Immature natural killer cell (primary cell): ENCODE measurements at regions not wholly inside any gene's neighbourhood (a gene's known extent, or its start where the extent isn't known, plus 50 kb on each side); places are given as distances from the start of the nearest gene placed in this dataset.

ENCODE experiments used
- DNase-seq, 3 donors: peaks; one replicate each; pipeline ENCODE4 v3.0.0; 2022; ENCODE audit warnings: mixed read lengths in 1 of 3
- H3K27ac Mint-ChIP-seq, 6 donors: one replicate each; pipeline ENCODE4 v1.8.0; 2020; ENCODE audit warnings: mixed read lengths in 6 of 6, mild to moderate bottlenecking in 5 of 6, inconsistent platforms in 4 of 6, moderate library complexity in 3 of 6
- H3K27me3 Mint-ChIP-seq, 3 donors: one replicate each; pipeline ENCODE4 v1.8.0; 2020 to 2021; ENCODE audit warnings: low read depth in 3 of 3, mild to moderate bottlenecking in 3 of 3, mixed read lengths in 3 of 3, moderate library complexity in 3 of 3, inconsistent platforms in 1 of 3
- H3K36me3 Mint-ChIP-seq, 3 donors: one replicate each; pipeline ENCODE4 v1.8.0; 2020; ENCODE audit warnings: mixed read lengths in 3 of 3, inconsistent platforms in 2 of 3, mild to moderate bottlenecking in 2 of 3
- H3K4me1 Mint-ChIP-seq, 2 donors: one replicate each; pipeline ENCODE4 v1.8.0; 2020; ENCODE audit warnings: inconsistent platforms in 2 of 2, mild to moderate bottlenecking in 2 of 2, mixed read lengths in 2 of 2, moderate library complexity in 1 of 2
- H3K4me3 Mint-ChIP-seq, 5 donors: one replicate each; pipeline ENCODE4 v1.8.0; 2020; ENCODE audit warnings: mild to moderate bottlenecking in 5 of 5, mixed read lengths in 5 of 5, inconsistent platforms in 3 of 5, moderate library complexity in 3 of 5
- H3K9me3 Mint-ChIP-seq, 6 donors: one replicate each; pipeline ENCODE4 v1.8.0; 2020; ENCODE audit warnings: mild to moderate bottlenecking in 6 of 6, mixed read lengths in 6 of 6, inconsistent platforms in 4 of 6, moderate library complexity in 3 of 6

GRCh38 chr1:209421978-209422680, 161.4 kb upstream of the CAMK1G start:
- no peak for DNase-seq
- no peak overlapping the region for H3K4me3 Mint-ChIP-seq
- H3K36me3 Mint-ChIP-seq: no peaks in the 10 kb centered on the region
- H3K27ac Mint-ChIP-seq: no peak overlapping the region
- peaks cover 0 to 11% (median 0%) of the 10 kb centered on the region in 3 donors for H3K27me3 Mint-ChIP-seq
- peaks cover 0 to 6% of the 10 kb centered on the region in 2 donors for H3K4me1 Mint-ChIP-seq
- H3K9me3 Mint-ChIP-seq: no peaks in the 10 kb centered on the region

DNA sequence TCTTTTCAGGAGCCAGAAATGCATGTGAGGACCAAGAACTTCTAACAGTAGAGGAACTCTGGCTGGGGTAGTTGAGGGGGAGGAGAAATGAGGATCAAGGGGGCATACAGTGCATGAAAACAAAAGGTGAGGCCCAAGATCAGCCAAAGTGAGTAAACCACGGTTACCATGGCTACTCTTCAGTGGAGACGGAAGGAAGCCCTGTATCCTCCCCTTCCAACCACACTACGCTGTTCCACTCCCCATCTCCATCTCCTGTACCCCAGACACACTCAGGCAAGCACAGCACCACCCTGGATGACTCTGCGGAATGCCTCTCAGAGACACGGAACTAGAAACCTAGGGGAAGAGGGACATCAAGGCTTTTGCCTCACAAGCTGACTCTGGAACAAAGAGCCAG, 157.6 kb upstream of the CAMK1G start:
- Mint-ChIP-seq H3K27ac (no peak overlapping the region), H3K9me3 (no peaks in the 10 kb centered on the region), H3K36me3 (no peaks in the 10 kb centered on the region), H3K4me1 (peaks cover 0 to 6% of the 10 kb centered on the region in 2 donors), H3K27me3 (peaks cover 0 to 10% (median 3%) of the 10 kb centered on the region in 3 donors), H3K4me3 (no peak overlapping the region)
- no peak for DNase-seq

- Mint-ChIP-seq H3K27me3 (peaks cover 3 to 12% (median 3%) of the 10 kb centered on the region in 3 donors), H3K4me3 (no peak overlapping the region)
Measured at GRCh38 chr1:209427277-209427676, 156.2 kb upstream of the CAMK1G start.

DNA sequence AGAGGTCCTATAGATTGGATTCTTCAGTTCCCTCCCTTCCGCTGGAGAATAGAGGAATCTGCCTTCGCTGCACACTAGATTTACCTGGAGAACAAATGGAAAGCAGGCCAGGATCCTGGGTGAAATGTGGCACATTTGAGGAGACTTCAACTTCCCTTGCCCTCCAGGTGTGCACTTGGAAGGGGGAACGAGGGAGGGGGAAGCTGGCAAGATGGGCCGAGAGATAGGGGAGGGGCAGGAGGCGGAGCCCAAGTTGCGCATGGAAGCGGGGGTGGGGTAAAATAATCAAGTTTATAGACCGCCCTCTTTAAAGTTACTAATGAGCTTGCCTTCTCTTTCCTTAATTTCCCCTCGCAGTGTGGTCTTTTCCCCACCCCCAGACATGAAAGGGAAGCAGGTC, 155.7 kb upstream of the CAMK1G start:
- no peaks in the 10 kb centered on the region for H3K9me3 Mint-ChIP-seq
- H3K27me3 Mint-ChIP-seq: peaks cover 3 to 9% (median 3%) of the 10 kb centered on the region in 3 donors
- H3K4me3 Mint-ChIP-seq: no peak overlapping the region
- peaks cover 0 to 6% of the 10 kb centered on the region in 2 donors for H3K4me1 Mint-ChIP-seq
- no peaks in the 10 kb centered on the region for H3K36me3 Mint-ChIP-seq
- DNase-seq: no peak
- H3K27ac Mint-ChIP-seq: no peak overlapping the region

More at GRCh38 chr1:209427277-209427676, 156.2 kb upstream of the CAMK1G start:
- Mint-ChIP-seq H3K4me1 (peaks cover 0 to 6% of the 10 kb centered on the region in 2 donors), H3K36me3 (no peaks in the 10 kb centered on the region), H3K9me3 (no peaks in the 10 kb centered on the region), H3K27ac (no peak overlapping the region)
- no peak for DNase-seq

GRCh38 chr1:209428241-209428921, 155.1 kb upstream of the CAMK1G start:
- no peak for DNase-seq
- Mint-ChIP-seq H3K4me1 (peaks cover 0 to 6% of the 10 kb centered on the region in 2 donors), H3K27me3 (peaks cover 3 to 7% (median 3%) of the 10 kb centered on the region in 3 donors), H3K4me3 (no peak overlapping the region), H3K9me3 (no peaks in the 10 kb centered on the region), H3K36me3 (no peaks in the 10 kb centered on the region), H3K27ac (no peak overlapping the region)

DNA sequence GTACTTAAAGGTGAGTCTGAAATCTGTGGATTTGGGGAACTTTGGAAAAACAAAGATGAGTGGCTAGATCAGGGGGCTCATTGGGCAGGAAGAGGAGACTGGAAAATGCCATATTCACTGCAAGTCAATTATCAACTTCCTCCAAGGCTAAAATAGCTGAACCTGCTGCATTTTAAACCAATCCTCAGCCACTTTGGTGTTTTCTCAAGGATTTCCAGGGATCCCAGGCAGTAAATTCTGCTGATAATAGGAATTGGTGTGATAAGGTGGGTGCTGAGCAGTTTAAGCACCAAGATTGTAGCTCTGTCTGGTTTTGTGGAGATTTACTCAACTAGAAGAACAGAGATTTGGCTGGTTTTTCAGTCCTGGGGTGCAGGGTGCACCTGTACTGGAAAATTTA, 153.9 kb upstream of the CAMK1G start:
- no peak overlapping the region for H3K27ac Mint-ChIP-seq
- no peak for DNase-seq

GRCh38 chr1:209430107-209430506, 153.4 kb upstream of the CAMK1G start:
- no peak for DNase-seq
- H3K4me1 Mint-ChIP-seq: peaks cover 0 to 6% of the 10 kb centered on the region in 2 donors
- no peaks in the 10 kb centered on the region for H3K9me3 Mint-ChIP-seq
- H3K36me3 Mint-ChIP-seq: no peaks in the 10 kb centered on the region
- H3K27me3 Mint-ChIP-seq: peaks cover 3 to 11% (median 3%) of the 10 kb centered on the region in 3 donors
- H3K4me3 Mint-ChIP-seq: no peak overlapping the region
- no peak overlapping the region for H3K27ac Mint-ChIP-seq

More for the DNA sequence above, 153.9 kb upstream of the CAMK1G start:
- H3K27me3 Mint-ChIP-seq: peaks cover 3 to 7% (median 3%) of the 10 kb centered on the region in 3 donors
- H3K4me3 Mint-ChIP-seq: no peak overlapping the region
- no peaks in the 10 kb centered on the region for H3K36me3 Mint-ChIP-seq
- H3K4me1 Mint-ChIP-seq: peaks cover 0 to 6% of the 10 kb centered on the region in 2 donors
- no peaks in the 10 kb centered on the region for H3K9me3 Mint-ChIP-seq

DNA sequence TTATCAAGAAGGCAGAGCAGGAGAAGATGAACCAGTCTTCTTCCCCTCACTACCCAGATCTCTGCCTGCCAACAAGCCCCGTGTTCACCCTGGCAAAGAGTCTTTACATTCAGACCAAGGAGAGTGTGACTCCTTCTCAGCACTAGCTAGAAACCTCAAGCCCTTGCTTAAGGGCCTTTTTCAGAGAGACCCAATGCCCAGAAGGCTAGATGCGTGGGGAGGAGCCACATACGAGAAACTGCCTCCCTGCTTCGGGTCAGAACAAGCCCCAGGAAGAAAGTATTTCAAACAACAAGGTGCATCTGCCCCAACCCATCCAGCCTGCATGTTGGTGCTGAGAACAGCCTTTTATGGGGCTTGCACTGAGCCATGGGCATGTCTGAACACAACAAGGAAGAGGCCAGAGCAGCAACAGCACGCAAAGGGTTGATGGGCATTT, 152.7 kb upstream of the CAMK1G start:
- H3K4me1 Mint-ChIP-seq: peaks cover 0 to 2% of the 10 kb centered on the region in 2 donors
- peaks cover 3 to 11% (median 3%) of the 10 kb centered on the region in 3 donors for H3K27me3 Mint-ChIP-seq
- no peaks in the 10 kb centered on the region for H3K9me3 Mint-ChIP-seq
- H3K36me3 Mint-ChIP-seq: no peaks in the 10 kb centered on the region
- H3K4me3 Mint-ChIP-seq: no peak overlapping the region
- DNase-seq: no peak
- H3K27ac Mint-ChIP-seq: no peak overlapping the region

GRCh38 chr1:209431402-209431801, 152.1 kb upstream of the CAMK1G start:
- no peaks in the 10 kb centered on the region for H3K9me3 Mint-ChIP-seq
- no peaks in the 10 kb centered on the region for H3K36me3 Mint-ChIP-seq
- peaks cover 3 to 11% (median 3%) of the 10 kb centered on the region in 3 donors for H3K27me3 Mint-ChIP-seq
- H3K4me1 Mint-ChIP-seq: no peaks in the 10 kb centered on the region
- DNase-seq: no peak
- no peak overlapping the region for H3K4me3 Mint-ChIP-seq
- H3K27ac Mint-ChIP-seq: no peak overlapping the region

- no peak overlapping the region for H3K4me3 Mint-ChIP-seq
- no peaks in the 10 kb centered on the region for H3K4me1 Mint-ChIP-seq
- H3K27me3 Mint-ChIP-seq: peaks cover 3 to 8% (median 3%) of the 10 kb centered on the region in 3 donors
- H3K36me3 Mint-ChIP-seq: no peaks in the 10 kb centered on the region
- no peak overlapping the region for H3K27ac Mint-ChIP-seq
- no peaks in the 10 kb centered on the region for H3K9me3 Mint-ChIP-seq
- no peak for DNase-seq
Measured at GRCh38 chr1:209431813-209432442, 151.6 kb upstream of the CAMK1G start.

DNA sequence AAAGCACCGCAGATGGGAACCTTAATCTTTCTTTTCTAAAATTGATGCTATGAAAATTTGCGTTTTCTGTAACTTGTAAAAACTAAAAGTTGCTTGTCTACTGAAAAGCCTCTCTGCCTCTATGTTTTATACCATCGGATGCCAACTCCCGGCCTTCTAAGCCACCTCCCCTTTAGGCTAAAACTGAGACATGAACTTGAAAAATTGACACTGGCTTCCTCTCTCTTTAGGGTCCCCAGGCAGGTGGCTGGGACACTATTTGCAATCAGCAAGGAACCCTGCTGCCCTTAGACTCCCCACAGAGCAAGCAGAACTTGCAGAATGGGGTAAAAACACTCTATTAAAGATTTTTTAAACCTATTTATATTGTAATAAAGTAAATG, 151.1 kb upstream of the CAMK1G start:
- Mint-ChIP-seq H3K4me3 (no peak overlapping the region), H3K9me3 (no peaks in the 10 kb centered on the region), H3K4me1 (no peaks in the 10 kb centered on the region), H3K36me3 (no peaks in the 10 kb centered on the region), H3K27ac (no peak overlapping the region), H3K27me3 (peaks cover 3 to 7% (median 3%) of the 10 kb centered on the region in 3 donors)
- no peak for DNase-seq

DNA sequence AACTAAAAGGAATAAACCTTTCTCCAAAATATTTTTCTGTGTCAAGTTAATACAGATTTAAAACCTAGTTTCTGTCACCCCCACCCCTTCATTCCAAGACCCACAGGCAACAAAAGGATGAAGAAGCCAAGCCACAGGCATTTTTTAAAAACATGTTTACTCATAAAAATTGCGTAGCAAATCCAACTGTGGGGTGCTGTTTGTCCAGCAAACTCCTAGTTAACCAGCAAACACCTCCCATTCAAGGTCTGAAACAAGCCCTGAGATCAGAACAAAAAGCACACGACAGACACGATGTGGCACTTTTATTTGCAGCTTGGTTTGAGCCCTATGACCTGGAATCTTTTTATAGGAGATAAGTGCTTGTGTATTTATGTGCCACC, 149.9 kb upstream of the CAMK1G start:
- Mint-ChIP-seq H3K36me3 (no peaks in the 10 kb centered on the region), H3K4me3 (no peak overlapping the region), H3K27me3 (peaks cover 1 to 5% (median 3%) of the 10 kb centered on the region in 3 donors), H3K27ac (no peak overlapping the region), H3K4me1 (no peaks in the 10 kb centered on the region), H3K9me3 (no peaks in the 10 kb centered on the region)
- no peak for DNase-seq

- no peaks in the 10 kb centered on the region for H3K4me1 Mint-ChIP-seq
- H3K4me3 Mint-ChIP-seq: no peak overlapping the region
- H3K27ac Mint-ChIP-seq: no peak overlapping the region
- DNase-seq: no peak
- H3K27me3 Mint-ChIP-seq: peaks cover 0 to 5% (median 3%) of the 10 kb centered on the region in 3 donors
- H3K9me3 Mint-ChIP-seq: no peaks in the 10 kb centered on the region
- H3K36me3 Mint-ChIP-seq: no peaks in the 10 kb centered on the region
Measured at GRCh38 chr1:209434066-209434465, 149.4 kb upstream of the CAMK1G start.

GRCh38 chr1:209434631-209435217, 148.8 kb upstream of the CAMK1G start:
- DNase-seq: no peak
- H3K4me1 Mint-ChIP-seq: no peaks in the 10 kb centered on the region
- peaks cover 0 to 1% (median 0%) of the 10 kb centered on the region in 6 donors for H3K9me3 Mint-ChIP-seq
- H3K36me3 Mint-ChIP-seq: no peaks in the 10 kb centered on the region
- no peak overlapping the region for H3K4me3 Mint-ChIP-seq
- no peak overlapping the region for H3K27ac Mint-ChIP-seq
- peaks cover 0 to 5% (median 3%) of the 10 kb centered on the region in 3 donors for H3K27me3 Mint-ChIP-seq
